ENCODE measurements at regions not wholly inside any gene's neighbourhood (a gene's known extent, or its start where the extent isn't known, plus 50 kb on each side); places are given as distances from the start of the nearest gene placed in this dataset.

DNA sequence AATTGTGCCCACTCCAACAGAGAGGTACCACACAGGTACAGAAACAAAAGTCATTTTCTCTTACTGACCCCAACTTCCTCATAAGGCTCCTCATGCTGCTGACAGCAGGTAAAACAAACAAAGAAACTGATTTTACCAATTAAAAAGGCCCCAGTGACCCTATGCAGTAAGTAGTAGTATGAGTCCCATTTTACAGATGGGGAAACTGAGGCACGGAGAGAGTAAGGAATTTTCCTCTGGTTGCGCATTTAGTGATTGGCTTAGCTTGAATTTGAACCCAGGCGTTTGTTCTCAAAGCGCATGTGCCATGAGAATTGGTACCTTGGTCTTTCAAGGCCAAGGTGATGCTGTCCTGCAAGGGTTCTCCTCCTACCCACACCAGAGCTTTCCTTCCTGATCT, 66.1 kb upstream of the ZBTB40 start:
- dilution Hi-C loops (cut with MboI; ENCODE audit: extremely low pct_ligation_motif_present, low sequenced_read_pairs), result no loop called here
- Histone ChIP-seq H2AFZ (ENCODE audit: low read depth, low read length) (no peak overlapping the region), H3K27me3 (ENCODE audit: control insufficient read depth in 2 of 2, insufficient read depth in 2 of 2, low read length in 2 of 2) (peaks cover 8 to 14% of the 10 kb centered on the region in 2 experiments), H3K27ac (ENCODE audit: insufficient read depth, low read depth, low read length) (no peak overlapping the region), H3K36me3 (ENCODE audit: control insufficient read depth in 2 of 2, extremely low read depth in 1 of 2, insufficient read depth in 2 of 2, low read length in 2 of 2) (no peaks in the 10 kb centered on the region), H4K20me1 (replicated peaks; ENCODE audit: control insufficient read depth, extremely low read depth, insufficient read depth, low read length) (no peaks in the 10 kb centered on the region), H3K4me3 (replicated peaks in 1 of 3; ENCODE audit: insufficient read depth in 1 of 3, low read depth in 1 of 3, low read length in 3 of 3) (no peak overlapping the region), H3K79me2 (ENCODE audit: control insufficient read depth, insufficient read depth, low read length) (no peaks in the 10 kb centered on the region), H3K9ac (replicated peaks; ENCODE audit: extremely low read depth, insufficient read depth, low read length) (no peak overlapping the region), H3K9me3 (replicated peaks; ENCODE audit: control insufficient read depth, insufficient read depth, low read length) (no peaks in the 10 kb centered on the region), H3K4me2 (ENCODE audit: insufficient read depth, low read length) (no peak overlapping the region), H3K4me1 (ENCODE audit: control insufficient read depth, extremely low read depth, insufficient read depth, low read length) (no peaks in the 10 kb centered on the region), H3K9me1 (replicated peaks; ENCODE audit: control insufficient read depth, extremely low read depth, insufficient read depth, low read length) (no peaks in the 10 kb centered on the region)
- no peak for FAIRE-seq
- BruUV-seq (replicated peaks), result no TSS peak
- ChIA-PET POLR2A (no interaction called here), CTCF (no interaction called here)
- DNase-seq (ENCODE audit: low read depth, low spot score), result no peak
- no peak for TF ChIP-seq MYC (IDR thresholded peaks at IDR 0.05; ENCODE audit: low read depth, low read length)
- TF ChIP-seq POLR2AphosphoS5 (IDR thresholded peaks at IDR 0.05; ENCODE audit: insufficient read depth, low read depth, low read length), result no peak
- intact Hi-C loops (cut with micrococcal nuclease), result no loop called here

DNA sequence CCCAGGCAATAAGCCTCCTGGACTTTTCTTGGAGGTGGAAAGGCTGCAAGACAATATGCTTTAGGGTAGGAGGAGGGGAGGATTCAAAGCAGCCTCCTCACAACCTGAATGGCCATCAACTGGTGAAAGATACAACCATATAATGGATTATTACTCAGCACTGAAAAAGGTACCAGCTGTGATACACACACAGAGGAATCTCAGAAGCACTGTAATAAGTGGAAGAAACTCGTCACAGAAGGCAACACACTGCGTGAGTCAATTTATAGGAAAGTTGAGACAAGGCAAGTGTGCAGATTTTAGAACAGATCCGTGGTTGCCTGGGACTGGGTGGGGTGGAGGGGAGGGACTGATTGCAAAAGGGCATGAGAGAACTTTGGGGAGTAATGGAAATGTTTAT, 64.9 kb upstream of the ZBTB40 start:
- intact Hi-C loops (cut with micrococcal nuclease) (no loop called here), dilution Hi-C loops (cut with MboI; ENCODE audit: extremely low pct_ligation_motif_present, low sequenced_read_pairs) (no loop called here)
- Histone ChIP-seq H3K4me2 (ENCODE audit: insufficient read depth, low read length) (no peak overlapping the region), H3K4me3 (replicated peaks in 1 of 3; ENCODE audit: insufficient read depth in 1 of 3, low read depth in 1 of 3, low read length in 3 of 3) (no peak overlapping the region), H3K36me3 (ENCODE audit: control insufficient read depth in 2 of 2, extremely low read depth in 1 of 2, insufficient read depth in 2 of 2, low read length in 2 of 2) (no peaks in the 10 kb centered on the region), H2AFZ (ENCODE audit: low read depth, low read length) (no peak overlapping the region), H3K27me3 (ENCODE audit: control insufficient read depth in 2 of 2, insufficient read depth in 2 of 2, low read length in 2 of 2) (peaks cover 8 to 14% of the 10 kb centered on the region in 2 experiments), H3K79me2 (ENCODE audit: control insufficient read depth, insufficient read depth, low read length) (no peaks in the 10 kb centered on the region), H3K9me1 (replicated peaks; ENCODE audit: control insufficient read depth, extremely low read depth, insufficient read depth, low read length) (no peaks in the 10 kb centered on the region), H3K4me1 (ENCODE audit: control insufficient read depth, extremely low read depth, insufficient read depth, low read length) (no peaks in the 10 kb centered on the region), H4K20me1 (replicated peaks; ENCODE audit: control insufficient read depth, extremely low read depth, insufficient read depth, low read length) (no peaks in the 10 kb centered on the region), H3K9me3 (replicated peaks; ENCODE audit: control insufficient read depth, insufficient read depth, low read length) (no peaks in the 10 kb centered on the region), H3K9ac (replicated peaks; ENCODE audit: extremely low read depth, insufficient read depth, low read length) (no peak overlapping the region), H3K27ac (ENCODE audit: insufficient read depth, low read depth, low read length) (no peak overlapping the region)
- no TSS peak for BruUV-seq (replicated peaks)
- ChIA-PET POLR2A (no interaction called here), CTCF (interaction anchor here (2.0 kb wide), 1 partner anchor 69 kb away, joined by 6 read pairs; no protein-coding TSS in a partner anchor)
- no peak for FAIRE-seq
- TF ChIP-seq POLR2A (IDR thresholded peaks at IDR 0.05; ENCODE audit: low read depth, low read length) (no peak), FOS (IDR thresholded peaks at IDR 0.05; ENCODE audit: borderline replicate concordance, insufficient read depth, low read length) (no peak), GATA2 (IDR thresholded peaks at IDR 0.05; ENCODE audit: insufficient read depth, insufficient read length, low read depth, low read length) (no peak), MYC (IDR thresholded peaks at IDR 0.05; ENCODE audit: low read depth, low read length) (no peak), EZH2 (IDR thresholded peaks at IDR 0.05; ENCODE audit: borderline replicate concordance, low read depth, low read length, severe bottlenecking) (no peak), POLR2AphosphoS5 (IDR thresholded peaks at IDR 0.05; ENCODE audit: insufficient read depth, low read depth, low read length) (no peak), JUN (IDR thresholded peaks at IDR 0.05; ENCODE audit: borderline replicate concordance, insufficient read depth, insufficient read length, low read depth) (no peak)
- TF ChIP-seq, protein P1, sequence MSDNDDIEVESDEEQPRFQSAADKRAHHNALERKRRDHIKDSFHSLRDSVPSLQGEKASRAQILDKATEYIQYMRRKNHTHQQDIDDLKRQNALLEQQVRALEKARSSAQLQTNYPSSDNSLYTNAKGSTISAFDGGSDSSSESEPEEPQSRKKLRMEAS (IDR thresholded peaks at IDR 0.05; ENCODE audit: insufficient read depth, insufficient read length), result no peak
- TF ChIP-seq, protein P2, sequence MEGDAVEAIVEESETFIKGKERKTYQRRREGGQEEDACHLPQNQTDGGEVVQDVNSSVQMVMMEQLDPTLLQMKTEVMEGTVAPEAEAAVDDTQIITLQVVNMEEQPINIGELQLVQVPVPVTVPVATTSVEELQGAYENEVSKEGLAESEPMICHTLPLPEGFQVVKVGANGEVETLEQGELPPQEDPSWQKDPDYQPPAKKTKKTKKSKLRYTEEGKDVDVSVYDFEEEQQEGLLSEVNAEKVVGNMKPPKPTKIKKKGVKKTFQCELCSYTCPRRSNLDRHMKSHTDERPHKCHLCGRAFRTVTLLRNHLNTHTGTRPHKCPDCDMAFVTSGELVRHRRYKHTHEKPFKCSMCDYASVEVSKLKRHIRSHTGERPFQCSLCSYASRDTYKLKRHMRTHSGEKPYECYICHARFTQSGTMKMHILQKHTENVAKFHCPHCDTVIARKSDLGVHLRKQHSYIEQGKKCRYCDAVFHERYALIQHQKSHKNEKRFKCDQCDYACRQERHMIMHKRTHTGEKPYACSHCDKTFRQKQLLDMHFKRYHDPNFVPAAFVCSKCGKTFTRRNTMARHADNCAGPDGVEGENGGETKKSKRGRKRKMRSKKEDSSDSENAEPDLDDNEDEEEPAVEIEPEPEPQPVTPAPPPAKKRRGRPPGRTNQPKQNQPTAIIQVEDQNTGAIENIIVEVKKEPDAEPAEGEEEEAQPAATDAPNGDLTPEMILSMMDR (IDR thresholded peaks at IDR 0.05; ENCODE audit: extremely low read depth in 1 of 2, insufficient read depth in 1 of 2, low read depth in 1 of 2, low read length in 2 of 2), result no peak
- DNase-seq (ENCODE audit: low read depth, low spot score), result no peak

All from endothelial cell of umbilical vein (primary cell).